Neural cell (in vitro differentiated cells): ENCODE measurements at regions not wholly inside any gene's neighbourhood (a gene's known extent, or its start where the extent isn't known, plus 50 kb on each side); places are given as distances from the start of the nearest gene placed in this dataset.

Experiments
- CTCF ChIP-seq: fragments of 450-650 bp; IDR thresholded peaks from 2 replicates; pipeline ENCODE4 v1.5.1; 2014; ENCODE audit warnings: antibody characterized with exemption, mild to moderate bottlenecking, moderate library complexity; ENCODE audit not compliant: poor library complexity, severe bottlenecking
- EP300 ChIP-seq: fragments of 450-650 bp; conservative IDR thresholded peaks from 2 replicates; pipeline ENCODE4 v1.6.1; 2014; ENCODE audit warnings: antibody characterized with exemption, mild to moderate bottlenecking, moderate library complexity; ENCODE audit not compliant: poor library complexity, severe bottlenecking
- EZH2 ChIP-seq: fragments of 200-600, 300-800 bp; shearing (Covaris generic), sonication (generic); IDR thresholded peaks from 2 replicates; pipeline ENCODE4 v1.6.1; 2014; ENCODE audit warnings: antibody characterized with exemption, low read length, borderline replicate concordance, mild to moderate bottlenecking; ENCODE audit not compliant: insufficient read depth, poor library complexity, severe bottlenecking
- MXI1 ChIP-seq: fragments of 450-650 bp; conservative IDR thresholded peaks from 2 replicates; pipeline ENCODE4 v1.6.1; 2014; ENCODE audit warnings: antibody characterized with exemption, mild to moderate bottlenecking; ENCODE audit not compliant: poor library complexity, severe bottlenecking
- POLR2AphosphoS5 ChIP-seq: IDR thresholded peaks from 2 replicates; pipeline ENCODE4 v1.6.1; 2012
- RAD21 ChIP-seq: fragments of 450-650 bp; conservative IDR thresholded peaks from 2 replicates; pipeline ENCODE4 v1.6.1; 2014; ENCODE audit warnings: antibody characterized with exemption, mild to moderate bottlenecking, moderate library complexity
- REST ChIP-seq: IDR thresholded peaks from 2 replicates; pipeline ENCODE4 v1.6.1; 2012; ENCODE audit warnings: borderline replicate concordance
- SMC3 ChIP-seq: fragments of 450-650 bp; conservative IDR thresholded peaks from 2 replicates; pipeline ENCODE4 v1.6.1; 2014; ENCODE audit warnings: antibody characterized with exemption, mild to moderate bottlenecking, moderate library complexity; ENCODE audit not compliant: poor library complexity
- TAF1 ChIP-seq: IDR thresholded peaks from 2 replicates; pipeline ENCODE4 v1.6.1; 2012; ENCODE audit warnings: low read depth

GRCh38 chr18:39788383-39788782 is 2166.7 kb upstream of the PIK3C3 start:
- TF ChIP-seq CTCF = no peak
- TF ChIP-seq SMC3 = no peak
- TF ChIP-seq EZH2 = no peak
- no peak for TF ChIP-seq EP300
- no peak for TF ChIP-seq TAF1
- TF ChIP-seq MXI1 = no peak
- no peak for TF ChIP-seq RAD21
- TF ChIP-seq REST = no peak
- TF ChIP-seq POLR2AphosphoS5 = no peak
